HG03159 (cell line): ENCODE measurements at regions not wholly inside any gene's neighbourhood (a gene's known extent, or its start where the extent isn't known, plus 50 kb on each side); places are given as distances from the start of the nearest gene placed in this dataset.
"Not testable (repeated sequence)": the region's sequence is repeated elsewhere in the genome, so short reads cannot be mapped to it uniquely, and the experiment has no call there.

Experiments used
- ATAC-seq: cut with Tn5 transposase; IDR thresholded peaks from one replicate; pipeline ENCODE4 v1.9.1; 2021; ENCODE audit warnings: mild to moderate bottlenecking, moderate library complexity; ENCODE audit not compliant: unreplicated experiment

DNA sequence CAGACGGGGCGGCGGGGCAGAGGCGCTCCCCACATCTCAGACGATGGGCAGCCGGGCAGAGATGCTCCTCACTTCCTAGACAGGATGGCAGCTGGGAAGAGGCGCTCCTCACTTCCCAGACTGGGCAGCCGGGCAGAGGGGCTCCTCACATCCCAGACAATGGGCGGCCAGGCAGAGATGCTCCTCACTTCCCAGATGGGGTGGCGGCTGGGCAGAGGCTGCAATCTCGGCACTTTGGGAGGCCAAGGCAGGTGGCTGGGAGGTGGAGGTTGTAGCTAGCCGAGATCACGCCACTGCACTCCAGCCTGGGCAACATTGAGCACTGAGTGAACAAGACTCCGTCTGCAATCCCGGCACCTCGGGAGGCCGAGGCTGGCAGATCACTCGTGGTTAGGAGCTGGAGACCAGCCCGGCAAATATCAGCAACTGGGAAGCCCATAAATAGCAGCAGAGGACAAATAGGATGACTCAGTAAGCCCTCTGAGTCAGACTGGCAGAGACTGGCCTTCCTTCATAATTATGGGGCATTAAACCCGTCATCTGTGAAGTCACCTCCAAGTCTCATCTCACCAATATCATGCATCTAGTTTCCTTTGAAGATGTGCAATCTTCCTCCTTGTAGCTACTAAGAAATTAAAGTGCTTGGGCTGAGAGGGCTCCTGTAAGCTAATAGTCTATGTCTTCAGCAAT lies 337.3 kb downstream of the GOLGA6L6 start:
- ATAC-seq: not testable (repeated sequence)

DNA sequence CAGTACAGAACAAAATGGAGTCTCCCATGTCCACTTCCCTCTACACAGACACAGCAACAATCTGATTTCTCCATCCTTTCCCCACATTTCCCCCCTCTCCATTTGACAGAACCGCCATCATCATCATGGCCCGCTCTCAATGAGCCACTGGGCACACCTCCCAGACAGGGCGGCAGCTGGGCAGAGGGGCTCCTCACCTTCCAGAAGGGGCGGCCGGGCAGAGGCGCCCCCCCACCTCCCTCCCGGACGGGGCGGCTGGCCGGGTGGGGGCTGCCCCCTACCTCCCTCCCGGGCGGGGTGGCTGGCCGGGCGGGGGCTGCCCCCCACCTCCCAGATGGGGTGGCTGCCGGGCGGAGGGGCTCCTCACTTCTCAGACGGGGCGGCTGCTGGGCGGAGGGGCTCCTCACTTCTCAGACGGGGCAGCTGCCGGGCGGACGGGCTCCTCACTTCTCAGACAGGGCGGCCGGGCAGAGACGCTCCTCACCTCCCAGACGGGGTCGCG lies 337.9 kb downstream of the GOLGA6L6 start:
- ATAC-seq: not testable (repeated sequence)

DNA sequence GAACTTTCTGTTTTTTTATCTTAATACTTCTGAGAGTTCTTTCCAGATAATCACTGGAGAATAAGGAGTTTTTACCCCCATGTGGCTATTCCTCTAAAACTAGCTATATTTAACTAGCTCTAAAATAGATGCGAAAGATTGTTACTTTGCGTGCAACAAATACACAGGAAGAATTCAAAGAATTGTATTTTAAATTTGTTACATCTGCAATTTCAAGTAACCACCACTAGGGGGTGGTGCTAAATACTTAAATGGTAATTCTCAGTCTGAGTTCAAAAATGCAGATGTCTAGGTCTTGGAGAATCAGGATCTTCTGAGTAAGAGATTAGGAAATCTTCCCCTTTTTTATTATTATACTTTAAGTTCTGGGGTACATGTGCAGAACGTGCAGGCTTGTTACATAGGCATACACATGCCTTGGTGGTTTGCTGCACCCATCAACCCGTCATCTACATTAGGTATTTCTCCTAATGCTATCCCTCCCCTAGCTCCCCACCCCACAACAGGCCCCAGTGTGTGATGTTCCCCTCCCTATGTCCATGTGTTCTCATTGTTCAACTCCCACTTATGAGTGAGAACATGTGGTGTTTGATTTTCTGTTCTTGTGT lies 346.9 kb downstream of the GOLGA6L6 start:
- not testable (repeated sequence) for ATAC-seq

DNA sequence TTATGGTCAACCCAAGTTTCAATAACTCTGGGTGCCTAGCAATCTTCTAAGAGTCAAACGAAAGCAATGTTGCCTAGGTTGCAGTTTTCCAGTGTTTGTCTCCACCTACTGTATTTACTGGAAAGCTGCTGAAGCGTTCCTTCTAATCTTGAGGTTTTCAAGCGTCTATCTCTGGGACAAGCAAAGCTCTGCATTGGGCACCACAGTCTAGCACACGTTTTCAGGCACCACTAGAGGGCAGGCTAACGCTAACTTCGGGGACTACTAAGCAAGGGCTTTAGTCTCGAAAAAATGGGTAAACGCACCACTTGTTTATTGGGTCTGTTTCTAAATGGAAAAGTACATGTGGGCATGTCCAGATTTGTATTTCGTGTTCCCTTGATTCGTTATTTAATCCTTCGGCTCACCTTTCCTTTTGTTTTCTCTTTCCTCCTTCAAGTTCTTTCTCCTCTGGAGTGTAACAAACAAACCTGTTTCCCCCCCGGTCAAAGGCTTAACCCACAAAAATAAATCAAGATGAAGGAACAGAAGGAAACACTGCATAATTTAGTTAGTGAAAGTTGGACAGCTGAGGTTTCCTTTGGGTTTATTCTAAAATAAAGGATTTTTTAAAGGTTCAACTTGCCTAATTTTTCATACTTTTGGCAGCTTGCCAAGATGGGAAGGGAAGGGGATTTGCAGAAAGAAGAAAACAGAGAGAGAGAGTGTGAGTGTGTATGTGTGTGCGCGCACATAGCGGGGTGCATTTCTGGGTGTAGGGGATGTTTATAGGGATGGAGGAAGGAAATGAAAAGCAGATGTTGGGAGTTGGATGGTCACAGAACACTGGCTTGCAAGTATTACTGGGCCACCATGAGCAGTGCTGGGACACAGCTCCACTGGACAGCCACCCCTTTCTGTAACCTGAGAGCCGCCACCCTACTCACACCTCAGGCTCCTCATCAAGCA lies 348.3 kb downstream of the GOLGA6L6 start:
- peak; percentile 88 for ATAC-seq

DNA sequence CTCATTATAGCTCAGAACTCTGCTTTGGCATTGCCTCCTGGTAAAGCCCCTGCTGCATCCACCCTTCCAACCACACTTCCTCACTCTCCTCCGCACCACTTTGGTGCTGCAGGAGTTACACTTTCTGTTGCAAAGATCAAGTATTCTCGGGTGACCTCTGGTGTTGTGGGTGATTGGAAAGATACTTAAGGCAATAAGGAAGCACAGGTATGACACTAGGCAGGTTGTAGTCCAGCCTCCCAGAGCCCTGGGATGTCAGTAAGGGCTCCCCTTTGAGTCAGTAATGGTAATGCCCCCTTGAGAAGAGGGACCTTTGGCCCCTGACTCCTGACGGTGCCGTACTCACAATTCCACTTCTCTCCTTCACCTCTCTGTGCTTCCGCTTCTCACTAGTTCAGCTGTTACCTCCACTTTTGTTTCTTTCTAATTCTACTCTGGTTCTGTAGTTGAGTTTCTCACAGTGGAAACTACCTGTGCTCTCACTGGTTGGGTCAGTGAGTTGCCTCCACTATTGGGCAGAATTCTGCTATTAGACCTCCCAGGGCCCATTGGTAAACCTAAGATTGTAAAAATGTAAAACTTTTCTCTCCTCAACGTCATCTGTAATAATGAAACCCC lies 350.0 kb downstream of the GOLGA6L6 start:
- ATAC-seq: not testable (repeated sequence)

DNA sequence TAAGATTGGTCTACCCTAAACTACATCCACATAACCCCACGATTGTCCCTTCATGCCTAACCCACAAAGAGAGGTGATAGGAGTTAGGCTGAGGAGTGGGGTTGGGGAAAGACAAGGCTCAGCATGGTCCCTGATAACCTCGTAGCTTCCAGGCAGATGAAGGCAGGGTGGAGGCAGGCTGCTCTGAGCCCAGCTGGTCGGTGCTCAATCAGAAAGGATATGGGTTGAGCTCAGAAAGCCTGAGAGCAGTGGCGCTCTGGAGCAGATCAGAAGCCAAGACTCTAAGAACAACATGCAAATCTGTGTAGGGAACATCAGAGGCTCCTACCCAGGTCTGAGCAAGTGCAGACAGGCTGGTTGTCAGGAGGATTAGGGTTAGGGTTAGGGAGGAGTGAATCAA lies 353.0 kb downstream of the GOLGA6L6 start:
- not testable (repeated sequence) for ATAC-seq

DNA sequence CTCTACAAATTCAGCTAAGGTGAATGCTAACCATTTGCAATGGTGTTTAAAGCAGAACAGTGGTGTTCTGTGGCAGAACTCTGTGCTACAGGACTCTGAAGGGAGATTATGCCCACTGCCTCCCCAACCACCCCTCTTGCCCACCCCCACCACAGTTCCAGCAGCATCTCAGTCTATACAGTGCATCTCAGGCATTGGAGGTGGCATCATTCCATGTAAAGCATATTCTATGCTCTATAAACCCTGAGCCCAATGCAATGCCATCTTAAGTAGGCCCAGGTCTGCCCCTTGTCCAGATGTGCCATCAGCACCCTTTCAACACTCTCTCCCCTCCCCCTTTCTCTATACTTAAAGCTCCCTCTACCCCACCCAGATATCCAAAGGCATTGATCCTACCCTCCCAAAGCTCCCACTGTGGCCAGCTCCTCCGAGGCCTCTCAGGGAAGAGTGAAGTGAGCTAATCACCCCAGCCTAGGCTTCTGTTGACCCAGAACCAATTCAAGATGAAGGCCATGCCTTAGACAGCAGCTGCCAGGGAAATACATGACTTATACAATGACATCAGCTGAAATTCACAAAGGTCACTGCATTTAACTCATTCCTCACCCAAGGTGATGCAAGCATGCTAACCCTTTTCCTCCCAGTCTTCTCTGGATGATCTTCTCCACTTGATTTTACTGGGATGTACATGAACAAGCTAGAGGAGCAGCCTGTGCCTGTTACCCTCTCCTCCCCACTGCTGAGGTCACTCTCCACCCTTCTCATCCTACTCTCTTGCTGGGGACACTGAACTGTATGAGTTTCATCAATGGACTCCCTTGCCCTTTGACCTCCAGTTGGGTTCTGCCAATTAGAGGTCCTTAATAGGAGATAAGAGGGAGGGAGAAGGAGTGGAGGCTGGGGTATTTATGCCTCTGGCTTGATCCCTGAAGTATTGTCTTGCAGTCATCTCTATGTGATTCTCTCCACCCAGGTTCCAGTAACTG lies 353.9 kb downstream of the GOLGA6L6 start:
- ATAC-seq: not testable (repeated sequence)

DNA sequence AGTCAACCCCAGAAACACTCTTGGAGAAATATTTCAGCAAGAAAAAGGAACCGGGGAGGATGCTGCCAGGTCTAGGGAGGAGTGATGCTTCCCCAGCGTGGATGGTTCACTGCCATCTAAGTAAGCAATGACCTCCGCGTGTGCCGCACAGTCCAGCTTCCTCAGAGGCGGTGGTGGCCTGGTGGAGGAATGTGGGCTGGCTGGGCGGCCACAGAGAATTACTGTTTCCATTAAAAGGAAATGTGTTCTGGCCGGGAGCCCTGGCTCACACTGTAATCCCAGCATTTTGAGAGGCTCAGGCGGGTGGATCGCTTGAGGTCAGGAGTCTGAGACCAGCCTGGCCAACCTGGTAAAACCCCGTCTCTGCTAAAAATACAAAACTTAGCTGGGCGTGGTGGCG lies 356.7 kb downstream of the GOLGA6L6 start:
- ATAC-seq: not testable (repeated sequence)

DNA sequence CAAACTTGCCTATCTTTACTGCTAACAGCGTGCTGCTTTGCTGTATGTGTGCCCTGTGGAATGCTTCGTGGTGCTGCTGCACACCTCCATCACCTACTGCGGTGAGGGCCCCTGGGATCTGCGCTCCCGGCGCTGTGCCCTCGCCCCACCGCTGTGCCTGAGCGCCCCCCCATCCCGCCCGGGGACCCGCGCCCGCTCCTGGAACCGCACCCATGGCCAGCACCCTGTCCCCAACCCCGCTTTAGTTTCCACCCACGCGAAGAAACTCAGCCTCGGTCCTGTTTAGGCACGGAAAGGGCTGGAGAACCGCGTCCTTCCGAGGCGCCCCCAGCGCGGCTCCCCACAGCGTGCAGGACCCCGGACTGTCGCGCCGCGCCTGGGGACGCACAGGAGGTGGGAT lies 373.4 kb downstream of the GOLGA6L6 start:
- ATAC-seq: not testable (repeated sequence)

DNA sequence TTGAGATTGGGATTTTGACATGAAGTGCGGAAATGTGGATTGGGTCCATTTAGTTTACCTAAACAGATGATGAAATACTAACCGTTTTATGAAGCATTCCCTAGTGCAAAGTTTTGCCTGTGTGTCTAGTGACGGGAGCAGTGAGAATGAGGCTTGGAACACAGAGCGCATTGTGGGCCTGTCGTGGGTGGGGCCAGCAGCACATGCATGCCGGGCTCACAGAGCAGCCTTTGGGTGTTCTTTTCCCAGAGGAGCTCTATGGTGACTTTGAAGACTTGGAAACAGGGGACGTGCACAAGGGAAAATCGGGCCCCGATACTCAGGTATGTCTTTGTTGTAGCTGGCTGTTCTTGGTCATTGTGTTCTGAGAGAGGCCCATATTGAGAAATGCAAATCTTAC lies 388.1 kb downstream of the GOLGA6L6 start:
- not testable (repeated sequence) for ATAC-seq

DNA sequence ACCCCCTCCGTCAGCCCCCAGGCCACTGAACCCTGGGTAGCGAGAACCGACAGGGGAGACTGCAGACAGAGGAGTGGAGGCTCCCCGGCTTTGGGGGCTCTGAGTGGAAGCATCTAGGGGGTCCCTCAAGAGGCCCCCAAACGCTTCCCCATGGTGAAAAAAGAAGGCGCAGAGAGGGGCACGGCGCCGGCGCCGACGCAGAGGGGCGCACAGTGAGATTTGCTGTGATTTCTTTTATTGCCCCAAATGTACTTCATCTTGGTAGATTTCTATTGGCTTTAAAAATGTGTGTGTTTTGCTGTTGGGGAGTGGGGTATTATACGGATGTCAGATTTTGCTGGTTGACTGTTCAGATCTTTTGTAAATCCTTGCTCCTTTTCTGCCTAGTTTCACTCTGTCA lies 392.9 kb downstream of the GOLGA6L6 start:
- not testable (repeated sequence) for ATAC-seq

DNA sequence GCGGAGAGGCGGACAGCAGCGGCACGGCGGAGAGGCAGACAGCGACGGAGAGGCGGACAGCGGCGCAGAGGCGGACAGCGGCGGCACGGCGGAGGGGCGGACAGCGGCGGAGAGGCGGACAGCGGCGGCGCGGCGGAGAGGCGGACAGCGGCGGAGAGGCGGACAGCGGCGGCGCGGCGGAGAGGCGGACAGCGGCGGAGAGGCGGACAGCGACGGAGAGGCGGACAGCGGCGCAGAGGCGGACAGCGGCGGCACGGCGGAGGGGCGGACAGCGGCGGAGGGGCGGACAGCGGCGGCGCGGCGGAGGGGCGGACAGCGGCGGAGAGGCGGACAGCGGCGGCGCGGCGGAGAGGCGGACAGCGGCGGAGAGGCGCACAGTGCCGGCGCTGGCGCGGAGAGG lies 393.6 kb downstream of the GOLGA6L6 start:
- ATAC-seq: not testable (repeated sequence)

DNA sequence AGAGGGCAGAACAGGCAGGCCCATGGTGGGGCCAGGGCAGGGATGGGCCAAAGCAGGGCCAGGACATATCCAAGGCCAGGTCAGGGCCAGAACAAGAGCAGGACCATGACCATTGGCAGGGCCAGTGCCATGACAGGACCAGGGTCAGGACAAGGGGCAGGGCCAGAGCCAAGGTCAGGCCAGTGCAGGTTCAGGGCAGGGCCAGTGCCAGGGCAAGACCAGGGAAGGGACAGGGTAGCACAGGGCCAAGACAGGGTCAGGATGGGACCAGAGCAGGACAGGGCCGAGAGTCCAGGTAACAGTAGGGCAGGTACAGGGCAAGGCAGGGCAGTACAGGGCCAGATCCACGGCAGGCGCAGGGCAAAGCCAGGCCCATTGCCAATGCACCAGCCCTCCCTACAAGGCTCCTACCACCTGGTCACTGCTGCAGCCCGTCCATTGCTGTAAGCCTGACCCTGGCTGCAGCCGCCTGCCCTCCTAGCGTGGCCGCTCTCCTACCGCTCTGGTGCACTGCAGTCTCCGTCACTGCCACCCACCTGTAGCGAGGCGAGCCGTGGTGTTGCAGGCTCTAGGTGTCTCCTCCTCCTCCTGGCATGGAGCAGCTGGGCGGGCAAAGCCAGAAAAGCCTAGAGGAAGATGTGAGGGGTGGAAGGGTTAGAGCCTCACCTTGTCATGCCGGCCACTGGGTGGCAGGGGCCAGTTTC lies 397.1 kb downstream of the GOLGA6L6 start:
- ATAC-seq: not testable (repeated sequence)

DNA sequence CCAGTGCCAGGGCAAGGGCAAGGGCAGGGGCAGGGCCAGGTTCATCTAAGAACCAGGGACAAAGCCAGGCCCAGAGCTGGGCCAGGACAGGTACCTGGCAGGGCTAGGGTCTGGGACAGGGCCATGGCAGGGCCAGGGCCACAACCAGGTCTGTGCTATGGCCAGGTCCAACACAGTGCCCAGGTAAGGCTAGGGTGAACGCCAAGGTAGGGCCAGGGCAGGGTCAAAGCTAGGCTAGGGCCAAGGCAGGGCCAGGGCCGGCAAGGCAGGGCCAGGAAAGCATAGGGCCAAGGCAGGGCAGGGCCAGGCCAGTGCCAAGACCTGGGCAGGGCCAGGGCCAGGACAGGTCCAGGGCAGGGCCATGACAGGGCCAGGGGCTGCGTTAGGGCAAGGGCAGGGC lies 398.7 kb downstream of the GOLGA6L6 start:
- ATAC-seq: not testable (repeated sequence)

DNA sequence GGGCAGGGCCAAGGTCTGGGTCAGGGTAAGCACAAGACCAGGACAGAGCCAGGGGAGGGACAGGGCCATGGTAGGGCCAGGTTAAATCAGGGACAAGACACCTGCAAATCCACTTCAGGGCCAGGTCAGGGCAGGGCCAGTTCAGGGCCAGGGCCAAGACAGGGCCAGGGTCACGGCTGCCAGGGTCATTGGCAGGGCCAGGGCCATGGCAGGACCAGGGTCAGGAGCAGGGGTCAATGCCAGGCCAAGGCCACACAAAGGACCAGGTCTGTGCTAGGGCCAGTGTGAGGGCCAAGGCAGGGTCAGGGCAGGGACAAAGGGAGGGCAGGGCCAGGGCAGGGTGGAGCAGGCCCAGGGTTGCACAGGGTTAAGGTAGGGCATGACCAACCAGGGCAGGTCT lies 399.2 kb downstream of the GOLGA6L6 start:
- not testable (repeated sequence) for ATAC-seq

DNA sequence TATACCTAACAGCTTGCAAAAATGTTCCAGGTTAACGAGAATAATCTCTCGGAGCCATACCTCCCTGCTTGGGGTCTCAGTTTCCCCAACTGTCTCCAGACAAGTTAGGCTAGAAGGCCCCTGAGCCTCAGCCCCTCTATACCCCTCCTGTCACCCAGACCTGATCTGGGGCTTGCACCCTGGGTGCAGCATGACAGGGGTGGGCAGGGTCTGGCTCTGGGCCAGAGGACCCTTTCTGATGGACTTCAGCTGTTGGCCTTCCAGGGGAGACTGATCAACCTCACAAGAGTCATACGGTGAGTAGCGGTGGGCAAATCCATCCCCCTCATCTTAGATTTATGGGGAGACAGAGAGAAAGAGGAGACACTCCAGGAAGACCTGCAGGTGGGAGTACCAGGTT lies 416.9 kb downstream of the GOLGA6L6 start:
- not testable (repeated sequence) for ATAC-seq

DNA sequence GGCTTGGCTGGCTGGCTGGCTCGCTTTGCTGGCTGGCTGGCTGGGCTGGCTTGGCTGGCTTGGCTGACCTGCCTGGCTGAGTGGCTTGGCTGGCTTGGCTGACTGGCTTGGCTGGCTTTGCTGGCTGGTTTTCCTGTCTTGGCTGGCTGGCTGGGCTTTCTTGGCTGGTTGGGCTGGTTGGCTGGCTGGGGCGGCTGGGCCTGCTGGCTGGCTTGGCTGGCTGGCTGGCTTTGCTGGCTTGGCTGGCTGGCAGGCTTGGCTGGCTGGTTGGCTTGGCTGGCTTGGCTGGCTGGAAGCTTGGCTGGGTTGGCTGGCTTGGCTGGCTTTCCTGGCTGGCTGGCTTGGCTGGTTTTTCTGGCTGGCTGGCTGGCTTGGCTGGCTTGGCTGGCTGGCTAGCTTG lies 435.6 kb downstream of the GOLGA6L6 start:
- ATAC-seq: no peak

DNA sequence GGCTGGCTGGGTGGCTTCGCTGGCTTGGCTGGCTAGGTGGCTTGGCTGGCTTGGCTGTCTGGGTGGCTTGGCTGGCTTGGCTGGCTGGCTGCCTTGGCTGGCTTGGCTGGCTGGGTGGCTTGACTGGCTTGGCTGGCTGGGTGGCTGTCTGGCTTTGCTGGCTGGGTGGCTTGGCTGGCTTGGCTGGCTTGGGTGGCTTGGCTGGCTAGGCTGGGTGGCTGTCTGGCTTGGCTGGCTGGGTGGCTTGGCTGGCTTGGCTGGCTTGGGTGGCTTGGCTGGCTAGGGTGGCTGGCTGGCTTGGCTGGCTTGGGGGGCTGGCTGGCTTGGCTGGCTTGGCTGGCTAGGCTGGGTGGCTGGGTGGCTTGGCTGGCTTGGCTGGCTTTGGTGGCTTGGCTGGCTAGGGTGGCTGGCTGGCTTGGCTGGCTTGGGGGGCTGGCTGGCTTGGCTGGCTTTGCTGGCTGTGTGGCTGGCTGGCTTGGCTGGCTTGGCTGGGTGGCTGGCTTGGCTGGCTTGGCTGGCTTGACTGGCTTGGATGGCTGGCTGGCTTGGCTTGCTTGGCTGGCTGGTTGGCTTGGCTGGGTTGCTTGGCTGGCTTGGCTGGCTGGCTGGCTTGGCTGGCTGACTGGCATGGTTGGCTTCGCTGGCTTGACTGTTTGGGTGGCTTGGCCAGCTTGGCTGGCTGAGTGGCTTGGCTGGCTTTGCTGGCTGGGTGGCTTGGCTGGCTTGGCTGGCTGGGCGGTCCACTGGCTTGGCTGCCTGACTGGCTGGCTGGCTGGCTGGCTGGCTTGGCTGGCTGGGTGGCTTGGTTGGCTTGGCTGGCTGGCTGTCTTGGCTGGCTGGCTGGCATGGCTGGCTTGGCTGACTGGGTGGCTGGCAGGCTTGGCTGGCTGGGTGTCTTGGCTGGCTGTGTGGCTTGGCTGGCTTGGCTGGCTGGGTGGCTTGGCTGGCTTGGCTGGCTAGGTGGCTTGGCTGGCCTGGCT lies 436.3 kb downstream of the GOLGA6L6 start:
- ATAC-seq: not testable (repeated sequence)
